ENCODE measurements at regions not wholly inside any gene's neighbourhood (a gene's known extent, or its start where the extent isn't known, plus 50 kb on each side); places are given as distances from the start of the nearest gene placed in this dataset.

- CTCF ChIA-PET: no interaction called here
- POLR2A ChIA-PET: no interaction called here
- TF ChIP-seq HDGF (IDR thresholded peaks at IDR 0.05; ENCODE audit: borderline replicate concordance): no peak
- TF ChIP-seq L3MBTL2 (conservative IDR thresholded peaks at IDR 0.05): no peak
- TF ChIP-seq ARNT (IDR thresholded peaks at IDR 0.05): no peak
- no peak for TF ChIP-seq SUZ12 (IDR thresholded peaks at IDR 0.05)
- no peak for TF ChIP-seq LEF1 (IDR thresholded peaks at IDR 0.05; ENCODE audit: borderline replicate concordance)
- no peak for TF ChIP-seq BHLHE40 (IDR thresholded peaks at IDR 0.05; ENCODE audit: borderline replicate concordance)
- TF ChIP-seq FOXM1 (IDR thresholded peaks at IDR 0.05; ENCODE audit: borderline replicate concordance): no peak
- no peak for TF ChIP-seq ZNF384 (IDR thresholded peaks at IDR 0.05)
- no peak for TF ChIP-seq SP1 (IDR thresholded peaks at IDR 0.05)
- no peak for TF ChIP-seq ELF4 (IDR thresholded peaks at IDR 0.05)
- TF ChIP-seq CTBP1 (IDR thresholded peaks at IDR 0.05; ENCODE audit: borderline replicate concordance): no peak
- no peak for TF ChIP-seq FOXA1 (IDR thresholded peaks at IDR 0.05)
- no peak for TF ChIP-seq NFRKB (IDR thresholded peaks at IDR 0.05)
- no peak for TF ChIP-seq PKNOX1 (IDR thresholded peaks at IDR 0.05)
- TF ChIP-seq TARDBP (IDR thresholded peaks at IDR 0.05): no peak
- no peak for DNase-seq (ENCODE audit: extremely low spot score)
Measured at GRCh38 chr13:20342311-20342710, 110.2 kb upstream of the GJB6 start.

- POLR2A ChIA-PET: no interaction called here
- CTCF ChIA-PET: no interaction called here
- no peak for DNase-seq (ENCODE audit: extremely low spot score)
- TF ChIP-seq L3MBTL2 (conservative IDR thresholded peaks at IDR 0.05): no peak
- no peak for TF ChIP-seq CTBP1 (IDR thresholded peaks at IDR 0.05; ENCODE audit: borderline replicate concordance)
- no peak for TF ChIP-seq FOXA1 (IDR thresholded peaks at IDR 0.05)
- TF ChIP-seq BHLHE40 (IDR thresholded peaks at IDR 0.05; ENCODE audit: borderline replicate concordance): no peak
- no peak for TF ChIP-seq NFRKB (IDR thresholded peaks at IDR 0.05)
- TF ChIP-seq ELF4 (IDR thresholded peaks at IDR 0.05): no peak
- TF ChIP-seq SUZ12 (IDR thresholded peaks at IDR 0.05): no peak
- TF ChIP-seq ZNF384 (IDR thresholded peaks at IDR 0.05): no peak
- TF ChIP-seq PKNOX1 (IDR thresholded peaks at IDR 0.05): no peak
Measured at GRCh38 chr13:20340759-20341171, 108.6 kb upstream of the GJB6 start.

- DNase-seq (ENCODE audit: extremely low spot score): no peak
- ChIA-PET POLR2A (no interaction called here), CTCF (no interaction called here)
- TF ChIP-seq CTBP1 (IDR thresholded peaks at IDR 0.05; ENCODE audit: borderline replicate concordance) (no peak), BHLHE40 (IDR thresholded peaks at IDR 0.05; ENCODE audit: borderline replicate concordance) (no peak), FOXK2 (IDR thresholded peaks at IDR 0.05) (no peak), HDGF (IDR thresholded peaks at IDR 0.05; ENCODE audit: borderline replicate concordance) (no peak), FOXA1 (IDR thresholded peaks at IDR 0.05) (no peak), NFRKB (IDR thresholded peaks at IDR 0.05) (no peak), LEF1 (IDR thresholded peaks at IDR 0.05; ENCODE audit: borderline replicate concordance) (no peak), SUZ12 (IDR thresholded peaks at IDR 0.05) (no peak), L3MBTL2 (conservative IDR thresholded peaks at IDR 0.05) (no peak), ZNF384 (IDR thresholded peaks at IDR 0.05) (no peak), FOXM1 (IDR thresholded peaks at IDR 0.05; ENCODE audit: borderline replicate concordance) (no peak)
Measured at GRCh38 chr13:20340136-20340758, 108.1 kb upstream of the GJB6 start.

GRCh38 chr13:20337884-20338551 lies 105.9 kb upstream of the GJB6 start:
- no peak for DNase-seq (ENCODE audit: extremely low spot score)
- TF ChIP-seq CTBP1 (IDR thresholded peaks at IDR 0.05; ENCODE audit: borderline replicate concordance) (no peak), TARDBP (IDR thresholded peaks at IDR 0.05) (no peak), SUZ12 (IDR thresholded peaks at IDR 0.05) (no peak), HDGF (IDR thresholded peaks at IDR 0.05; ENCODE audit: borderline replicate concordance) (no peak), PKNOX1 (IDR thresholded peaks at IDR 0.05) (no peak), ZNF384 (IDR thresholded peaks at IDR 0.05) (no peak), FOXM1 (IDR thresholded peaks at IDR 0.05; ENCODE audit: borderline replicate concordance) (no peak), LEF1 (IDR thresholded peaks at IDR 0.05; ENCODE audit: borderline replicate concordance) (no peak), FOXK2 (IDR thresholded peaks at IDR 0.05) (no peak), NFRKB (IDR thresholded peaks at IDR 0.05) (no peak), L3MBTL2 (conservative IDR thresholded peaks at IDR 0.05) (no peak), ARNT (IDR thresholded peaks at IDR 0.05) (no peak)
- POLR2A ChIA-PET: no interaction called here
- CTCF ChIA-PET: no interaction called here

GRCh38 chr13:20336761-20337160 lies 104.6 kb upstream of the GJB6 start:
- CTCF ChIA-PET: no interaction called here

GRCh38 chr13:20334309-20334708 lies 102.2 kb upstream of the GJB6 start:
- POLR2A ChIA-PET: no interaction called here
- no peak for TF ChIP-seq L3MBTL2 (conservative IDR thresholded peaks at IDR 0.05)
- TF ChIP-seq CTBP1 (IDR thresholded peaks at IDR 0.05; ENCODE audit: borderline replicate concordance): no peak
- no peak for TF ChIP-seq ELF4 (IDR thresholded peaks at IDR 0.05)
- no peak for TF ChIP-seq BHLHE40 (IDR thresholded peaks at IDR 0.05; ENCODE audit: borderline replicate concordance)
- no peak for DNase-seq (ENCODE audit: extremely low spot score)
- CTCF ChIA-PET: no interaction called here

More at GRCh38 chr13:20336761-20337160, 104.6 kb upstream of the GJB6 start:
- no peak for DNase-seq (ENCODE audit: extremely low spot score)
- POLR2A ChIA-PET: no interaction called here
- TF ChIP-seq NFRKB (IDR thresholded peaks at IDR 0.05): no peak
- TF ChIP-seq FOXK2 (IDR thresholded peaks at IDR 0.05): no peak
- no peak for TF ChIP-seq FOXA1 (IDR thresholded peaks at IDR 0.05)
- no peak for TF ChIP-seq ARNT (IDR thresholded peaks at IDR 0.05)
- no peak for TF ChIP-seq CTBP1 (IDR thresholded peaks at IDR 0.05; ENCODE audit: borderline replicate concordance)
- TF ChIP-seq L3MBTL2 (conservative IDR thresholded peaks at IDR 0.05): no peak
